HG03439 (cell line): ENCODE measurements at regions not wholly inside any gene's neighbourhood (a gene's known extent, or its start where the extent isn't known, plus 50 kb on each side); places are given as distances from the start of the nearest gene placed in this dataset.
"Not testable (repeated sequence)": the region's sequence is repeated elsewhere in the genome, so short reads cannot be mapped to it uniquely, and the experiment has no call there.

ENCODE experiments used
- ATAC-seq: cut with Tn5 transposase; IDR thresholded peaks from one replicate; pipeline ENCODE4 v1.9.1; 2021; ENCODE audit warnings: mild to moderate bottlenecking, moderate library complexity; ENCODE audit not compliant: unreplicated experiment

DNA sequence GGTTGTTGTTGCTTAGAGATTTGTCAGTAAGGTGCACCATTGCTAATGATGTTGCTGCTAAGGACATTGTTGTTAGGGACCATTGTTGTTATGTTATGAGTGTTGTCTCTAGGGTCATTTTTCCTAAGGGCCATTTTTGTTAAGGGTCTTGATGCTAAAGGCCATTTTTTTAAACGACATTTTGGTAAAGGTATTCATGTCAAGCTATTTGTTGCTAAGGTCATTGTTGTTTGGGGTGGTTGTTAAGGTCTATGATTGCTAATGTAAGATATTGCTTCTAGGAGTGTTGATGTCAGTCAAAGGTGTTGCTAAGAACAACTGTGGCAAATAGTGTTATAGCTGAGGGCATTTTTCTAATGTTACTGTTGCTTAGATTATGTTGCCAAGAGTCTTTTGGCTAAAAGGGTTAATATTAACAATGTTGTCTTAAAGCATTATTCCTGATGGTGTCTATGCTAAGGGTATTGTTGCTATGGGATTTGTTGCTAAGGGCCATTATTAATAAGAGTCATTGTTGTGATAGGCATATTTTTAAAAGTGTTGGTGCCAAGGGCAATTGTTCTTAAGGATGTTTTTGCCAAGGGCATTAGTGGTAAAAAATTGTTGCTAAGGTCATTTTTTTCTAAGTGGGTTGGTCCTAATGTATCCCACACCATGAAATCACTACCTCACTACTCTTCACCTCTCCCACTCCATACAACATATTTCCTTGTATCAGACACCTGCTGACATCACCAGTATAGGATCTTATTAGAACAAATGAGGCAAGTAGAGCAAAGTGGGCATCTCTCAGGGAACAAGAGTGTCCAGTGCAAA is 56.2 kb downstream of the SPATA31A6 start:
- ATAC-seq = not testable (repeated sequence)

DNA sequence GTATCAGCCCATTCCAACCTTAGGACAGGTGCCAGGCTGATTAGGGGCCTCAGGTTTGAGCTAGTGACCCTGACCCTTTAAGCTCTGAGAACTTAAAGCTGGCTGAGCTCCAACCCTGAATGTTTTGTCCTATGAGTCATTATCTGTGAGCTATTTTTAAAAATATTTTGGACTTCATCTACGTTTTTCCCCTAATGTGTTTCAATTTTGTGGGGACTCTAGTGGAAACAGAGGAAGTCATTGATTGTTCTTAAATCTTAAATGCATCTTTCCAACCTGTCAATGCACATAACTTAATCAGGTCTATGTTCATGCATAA is 56.8 kb downstream of the SPATA31A6 start:
- ATAC-seq = not testable (repeated sequence)

DNA sequence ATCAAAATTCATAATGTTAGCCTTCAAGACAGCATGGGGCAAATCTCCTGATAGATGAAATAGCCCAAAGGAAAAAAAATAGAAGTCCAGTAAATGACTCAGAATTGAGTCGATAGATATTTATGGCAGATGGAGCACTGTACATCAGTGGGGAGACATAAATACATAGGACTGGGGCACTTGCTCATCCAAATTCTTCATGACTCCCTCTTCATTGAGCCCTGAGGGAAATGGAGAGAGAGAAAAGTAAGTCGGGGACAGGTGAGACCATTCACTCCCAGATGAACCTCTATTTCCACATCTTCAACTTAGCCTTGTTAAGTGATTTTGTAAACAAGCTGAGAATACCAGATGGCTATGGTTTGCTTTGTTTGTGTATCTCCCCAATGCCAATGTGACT is 59.8 kb downstream of the SPATA31A6 start:
- not testable (repeated sequence) for ATAC-seq

DNA sequence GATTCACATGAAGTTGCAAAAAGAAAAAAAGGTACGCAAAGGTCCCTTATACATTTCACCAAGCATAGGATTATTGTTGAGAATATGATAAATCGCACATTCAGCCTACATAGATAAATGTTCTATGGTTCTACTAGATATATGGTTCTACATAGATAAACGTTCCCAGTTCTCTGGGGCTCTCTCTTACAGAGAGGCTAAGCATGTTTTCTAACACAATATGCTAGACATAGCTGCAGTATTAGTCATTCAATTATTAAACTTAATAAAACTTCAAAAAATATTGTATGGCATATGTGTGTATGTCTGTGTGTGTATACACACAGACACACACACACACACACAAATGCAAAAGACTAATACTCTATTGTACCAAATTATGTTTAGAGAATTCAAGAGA is 60.4 kb downstream of the SPATA31A6 start:
- not testable (repeated sequence) for ATAC-seq

DNA sequence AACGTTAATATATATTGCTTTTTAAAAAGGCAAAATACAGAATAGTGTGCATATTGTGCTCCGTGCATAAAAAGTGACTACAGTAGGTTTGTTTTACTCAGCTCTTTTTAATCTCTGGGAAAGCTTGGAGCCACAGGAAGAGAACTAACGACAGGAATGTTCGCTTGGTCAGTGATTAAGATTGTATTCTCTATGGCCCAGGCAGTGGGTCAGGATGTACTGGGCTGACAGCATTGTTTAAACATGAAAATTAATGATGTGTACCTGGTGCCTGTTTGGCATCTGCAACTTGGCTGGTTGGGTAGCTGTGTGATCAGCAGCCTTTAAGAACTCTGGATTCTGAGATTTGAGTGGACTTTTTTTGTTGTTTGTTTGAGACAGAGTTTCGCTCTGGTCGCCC is 85.3 kb downstream of the SPATA31A6 start:
- ATAC-seq = not testable (repeated sequence)

DNA sequence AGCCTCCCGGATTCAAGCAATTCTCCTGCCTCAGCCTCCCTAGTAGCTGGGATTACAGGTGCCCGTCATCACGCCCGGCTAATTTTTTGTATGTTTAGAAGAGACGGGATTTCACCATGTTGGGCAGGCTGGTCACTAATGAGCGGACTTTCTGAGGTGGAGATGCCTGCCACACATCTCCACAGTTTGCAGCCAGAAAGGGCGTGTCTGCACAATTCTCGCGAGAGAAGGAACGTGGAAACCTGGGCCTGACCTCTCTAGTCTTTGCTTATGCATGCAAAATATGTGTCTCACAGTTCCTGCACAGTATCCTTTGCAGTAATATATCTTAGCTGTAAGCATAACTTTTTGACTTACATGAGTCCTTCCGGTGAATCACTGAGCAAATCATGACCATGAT is 85.7 kb downstream of the SPATA31A6 start:
- ATAC-seq = not testable (repeated sequence)

DNA sequence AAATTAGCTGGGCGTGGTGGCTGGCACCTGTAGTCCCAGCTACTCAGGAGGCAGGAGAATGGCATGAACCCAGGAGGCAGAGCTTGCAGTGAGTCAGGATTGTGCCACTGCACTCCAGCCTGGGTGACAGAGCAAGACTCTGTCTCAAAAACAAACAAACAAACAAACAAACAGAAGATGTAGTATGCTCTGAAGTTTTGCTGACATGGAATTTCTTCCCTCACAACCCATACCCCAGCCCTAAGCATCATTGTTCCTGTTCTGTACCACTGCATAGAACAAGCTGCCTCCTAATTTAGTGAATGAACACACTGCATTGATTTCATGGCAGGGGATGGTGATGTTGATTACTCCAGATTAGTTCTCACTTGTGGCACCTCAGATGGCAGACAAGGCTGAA is 89.7 kb downstream of the SPATA31A6 start:
- ATAC-seq = not testable (repeated sequence)

DNA sequence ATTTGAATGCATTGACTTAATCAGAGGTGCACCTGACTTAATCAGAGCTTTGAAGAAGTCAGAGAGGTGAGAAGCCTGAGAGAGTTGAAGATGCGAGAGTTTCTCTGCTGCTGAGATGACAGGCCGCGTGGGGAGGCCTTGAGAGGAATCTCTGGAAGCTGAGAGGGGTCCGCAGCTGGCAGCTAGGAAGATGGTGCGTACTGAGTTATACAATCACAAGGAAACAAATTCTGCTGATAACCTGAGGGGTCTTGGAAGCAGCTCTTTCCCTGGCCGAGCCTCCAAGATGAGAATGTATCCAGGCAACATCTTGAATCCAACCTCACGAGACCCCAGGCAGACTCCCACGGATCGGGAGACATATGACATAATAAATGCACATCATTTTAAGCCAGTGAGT is 91.7 kb downstream of the SPATA31A6 start:
- ATAC-seq = no peak

DNA sequence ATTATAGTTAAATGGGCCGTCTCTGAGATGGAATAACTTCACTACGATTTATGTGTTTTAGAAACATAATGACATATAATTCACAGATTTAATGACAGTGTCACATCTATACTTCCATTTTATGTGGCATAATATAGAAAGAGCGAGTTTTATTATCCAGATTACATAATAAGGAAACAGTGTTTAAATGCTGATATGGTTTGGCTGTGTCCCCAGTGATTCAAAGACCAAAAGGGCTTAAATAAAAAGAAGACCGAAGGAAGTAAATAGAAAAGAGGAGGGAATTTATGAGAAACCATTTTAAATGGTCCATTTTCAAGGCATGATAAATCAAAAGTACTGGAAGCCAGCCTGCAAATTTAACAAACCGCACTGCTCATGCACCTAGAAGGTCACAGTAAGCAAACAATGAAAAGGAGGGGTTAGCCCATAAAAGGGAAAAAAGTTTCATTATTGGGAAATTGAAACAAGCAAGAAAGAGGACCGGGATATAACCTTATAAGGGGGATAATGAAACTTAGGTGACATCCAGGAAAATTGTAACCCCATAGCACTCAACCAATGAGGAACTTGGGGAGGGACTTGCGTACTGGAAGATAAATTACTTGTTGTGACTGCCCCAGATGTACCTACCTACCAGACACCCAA is 99.2 kb downstream of the SPATA31A6 start:
- not testable (repeated sequence) for ATAC-seq

DNA sequence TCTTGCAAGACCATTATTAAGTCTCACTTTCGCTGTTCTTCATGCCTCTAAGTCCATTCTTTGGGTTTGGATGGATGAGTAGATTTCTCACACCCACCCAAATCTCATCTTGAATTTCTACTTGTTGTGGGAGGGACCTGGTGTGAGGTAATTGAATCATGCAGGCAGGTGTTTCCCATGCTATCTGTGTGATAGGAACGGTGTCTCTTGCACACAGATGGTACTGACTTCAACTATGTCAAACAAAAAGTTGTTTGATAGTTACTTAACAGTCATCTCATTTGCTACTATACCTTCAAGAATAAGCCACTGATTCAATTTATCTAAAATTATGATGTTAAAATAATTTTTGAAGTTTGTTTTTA is 99.7 kb downstream of the SPATA31A6 start:
- ATAC-seq = not testable (repeated sequence)

DNA sequence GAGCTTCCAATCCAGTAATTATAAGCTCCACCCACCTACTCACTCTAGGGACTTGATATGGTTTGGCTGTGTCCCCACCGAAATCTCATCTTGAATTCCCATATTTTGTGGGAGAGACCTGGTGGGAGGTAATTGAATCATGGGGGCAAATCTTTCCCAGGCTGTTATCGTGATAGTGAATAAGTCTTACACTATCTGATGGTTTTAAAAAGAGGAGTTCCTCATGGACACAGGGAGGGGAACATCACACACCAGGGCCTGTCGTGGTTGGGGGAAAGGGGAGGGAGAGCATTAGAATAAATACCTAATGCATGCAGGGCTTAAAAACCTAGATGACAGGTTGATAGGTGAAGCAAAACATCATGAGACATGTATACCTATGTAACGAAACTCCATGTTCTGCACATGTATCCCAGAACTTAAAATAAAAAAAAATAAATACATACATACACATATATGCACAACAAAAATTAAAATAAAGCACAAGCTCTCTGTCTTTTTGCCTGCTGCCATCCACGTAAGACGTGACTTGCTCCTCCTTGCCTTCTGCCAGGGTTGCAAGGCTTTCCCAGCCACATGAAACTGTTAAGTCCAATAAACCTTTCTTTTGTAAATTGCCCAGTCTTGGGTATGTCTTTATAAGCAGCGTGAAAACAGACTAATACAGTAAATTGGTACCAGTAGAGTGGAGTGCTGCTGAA is 102.8 kb downstream of the SPATA31A6 start:
- ATAC-seq = not testable (repeated sequence)

DNA sequence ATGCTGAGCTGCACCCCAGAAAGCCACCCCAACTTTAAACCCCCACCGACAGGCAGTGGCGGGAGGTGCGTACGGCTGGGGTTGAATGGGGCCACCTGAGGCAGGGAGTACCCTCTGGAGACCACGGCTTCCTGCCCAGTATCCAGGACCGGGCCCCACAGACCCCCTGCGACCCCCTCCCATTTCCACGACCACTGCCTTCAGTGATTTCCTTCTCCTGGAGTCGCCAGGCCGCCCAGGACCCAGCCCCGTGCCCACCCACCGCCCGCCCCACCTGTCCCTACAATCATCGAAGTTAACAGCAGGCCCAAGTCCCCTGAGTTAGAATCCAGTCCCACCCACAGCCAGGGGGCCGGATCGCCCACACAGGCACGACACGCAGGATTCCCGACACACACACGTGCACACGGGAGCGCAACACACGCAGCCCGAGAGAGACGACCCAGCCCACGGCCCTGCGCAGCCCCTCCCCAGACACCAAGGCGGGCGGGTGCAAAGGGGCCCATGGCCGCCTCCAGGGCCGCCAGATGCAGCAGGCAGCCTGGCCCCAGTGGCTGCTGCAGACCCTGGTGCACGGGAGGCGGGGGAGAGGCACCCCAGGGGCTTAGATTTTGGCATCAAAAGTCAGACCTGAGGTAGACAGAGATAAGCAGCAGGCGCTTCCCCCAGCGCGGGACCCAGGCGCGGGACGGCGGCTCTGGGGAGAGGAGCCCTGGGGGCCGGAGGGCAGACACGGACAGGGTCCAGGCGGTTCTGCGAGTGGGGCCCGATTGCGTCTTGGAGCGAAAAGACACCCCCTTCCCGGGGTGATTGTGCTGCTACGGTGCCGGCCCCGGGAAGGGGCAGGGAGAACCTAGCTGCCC is 104.8 kb downstream of the SPATA31A6 start:
- ATAC-seq = not testable (repeated sequence)

DNA sequence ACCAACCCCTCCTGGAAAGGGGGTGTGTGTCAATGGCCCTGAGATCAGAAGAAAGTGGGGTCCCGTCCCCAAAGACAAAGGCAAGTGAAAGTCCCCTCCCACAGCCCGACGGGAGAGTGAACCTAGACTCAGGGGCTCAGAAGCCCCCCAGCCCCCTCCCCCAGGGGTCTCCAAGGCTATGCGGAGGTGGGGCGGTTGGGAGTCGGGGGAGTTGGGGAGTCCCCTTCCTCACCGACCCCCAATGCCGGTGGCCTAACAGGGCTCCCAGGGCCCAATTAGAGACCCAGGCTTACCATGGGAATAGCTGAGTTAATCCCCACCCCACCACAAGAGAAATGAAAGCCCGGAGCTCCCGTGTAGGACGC is 105.4 kb downstream of the SPATA31A6 start:
- not testable (repeated sequence) for ATAC-seq

DNA sequence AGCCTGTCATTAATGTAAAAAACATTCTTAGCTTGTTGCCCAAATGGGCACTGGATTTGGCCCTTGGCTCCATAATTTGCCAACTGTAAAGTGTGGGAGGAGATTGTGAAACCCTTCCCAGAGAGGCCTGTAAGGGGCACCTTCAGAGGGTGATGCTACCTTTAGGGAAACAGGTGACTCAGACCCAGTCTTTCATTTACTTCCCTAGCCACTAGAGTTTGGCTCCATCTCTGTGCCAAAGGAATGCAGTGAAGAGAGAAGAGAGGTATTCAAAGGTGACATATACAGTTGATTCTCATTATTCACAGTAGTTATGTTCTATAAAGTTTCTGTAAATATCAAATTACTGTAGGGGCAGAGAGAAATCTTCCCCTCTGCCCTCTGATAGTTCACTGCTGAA is 116.7 kb downstream of the SPATA31A6 start:
- ATAC-seq = not testable (repeated sequence)

DNA sequence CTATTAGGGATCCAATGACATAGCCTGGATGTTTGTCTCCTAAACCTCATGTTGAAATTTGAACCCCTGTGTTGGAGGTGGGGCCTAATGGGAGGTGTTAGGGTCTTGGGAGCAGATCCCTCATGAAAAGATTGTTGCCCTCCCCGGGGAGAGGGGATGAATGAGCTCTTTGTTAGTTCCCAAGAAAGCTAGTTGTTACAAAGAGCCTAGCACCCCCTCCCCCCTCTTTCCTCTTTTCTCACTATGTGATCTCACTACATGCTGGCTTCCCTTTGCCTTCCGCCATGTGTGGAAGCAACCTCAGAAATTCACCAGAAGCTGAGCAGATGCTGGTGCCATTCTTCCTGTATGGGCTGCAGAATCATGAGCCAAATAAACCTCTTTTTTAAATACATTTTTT is 123.2 kb downstream of the SPATA31A6 start:
- not testable (repeated sequence) for ATAC-seq

DNA sequence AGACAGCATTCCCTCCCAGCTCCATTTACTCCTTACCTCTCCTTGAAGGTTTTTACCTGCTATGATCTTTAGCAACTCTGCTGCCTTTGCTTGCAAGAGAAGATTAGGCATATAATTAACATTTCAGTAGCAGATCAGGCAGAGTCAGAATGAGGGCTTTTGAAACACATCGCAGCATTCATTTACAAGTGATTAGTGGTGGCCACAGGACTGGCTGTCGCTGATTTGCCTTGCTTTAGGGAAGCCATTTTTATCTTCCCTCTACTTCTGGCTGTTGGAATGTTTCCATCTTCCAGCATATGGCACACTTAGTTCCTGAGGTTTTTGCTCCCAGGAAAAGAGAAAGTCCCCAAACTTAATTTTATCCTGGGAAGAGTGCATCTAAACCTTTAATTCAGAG is 124.0 kb downstream of the SPATA31A6 start:
- not testable (repeated sequence) for ATAC-seq

DNA sequence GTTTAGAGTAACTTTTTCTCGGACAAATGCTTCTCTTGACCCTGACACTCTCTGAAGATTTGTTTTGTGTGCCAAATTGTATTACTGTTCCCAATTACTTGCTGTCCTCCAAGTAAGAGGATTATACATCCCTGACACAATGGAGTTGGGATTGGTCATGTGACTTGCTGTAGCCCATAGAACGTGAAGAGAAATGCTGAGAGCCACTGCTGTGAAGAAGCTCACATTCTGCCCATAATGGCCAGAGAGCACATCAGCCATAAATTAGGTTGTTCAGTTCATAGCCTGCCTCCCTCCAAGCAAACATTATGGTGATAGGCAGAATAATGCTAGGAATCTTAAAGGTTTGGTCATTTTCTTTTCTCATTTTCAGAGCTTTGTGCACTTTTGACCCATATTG is 127.5 kb downstream of the SPATA31A6 start:
- ATAC-seq = not testable (repeated sequence)

DNA sequence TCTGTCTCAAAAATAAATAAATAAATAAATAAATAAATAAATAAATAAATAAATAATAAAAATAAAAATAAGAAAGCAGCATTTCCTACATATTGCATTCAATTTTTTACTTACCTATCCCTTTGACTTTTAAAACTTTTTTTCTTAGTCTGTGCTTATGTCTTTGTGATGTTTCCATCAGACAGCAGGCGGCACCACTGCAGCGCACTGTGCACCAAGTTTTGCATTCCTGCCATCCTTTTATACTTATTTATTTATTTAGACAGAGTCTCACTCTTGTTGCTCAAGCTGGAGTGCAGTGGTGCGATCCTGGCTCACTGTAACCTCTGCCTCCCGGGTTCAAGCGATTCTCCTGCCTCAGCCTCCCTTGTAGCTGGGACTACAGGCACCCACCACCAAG is 132.6 kb downstream of the SPATA31A6 start:
- not testable (repeated sequence) for ATAC-seq

DNA sequence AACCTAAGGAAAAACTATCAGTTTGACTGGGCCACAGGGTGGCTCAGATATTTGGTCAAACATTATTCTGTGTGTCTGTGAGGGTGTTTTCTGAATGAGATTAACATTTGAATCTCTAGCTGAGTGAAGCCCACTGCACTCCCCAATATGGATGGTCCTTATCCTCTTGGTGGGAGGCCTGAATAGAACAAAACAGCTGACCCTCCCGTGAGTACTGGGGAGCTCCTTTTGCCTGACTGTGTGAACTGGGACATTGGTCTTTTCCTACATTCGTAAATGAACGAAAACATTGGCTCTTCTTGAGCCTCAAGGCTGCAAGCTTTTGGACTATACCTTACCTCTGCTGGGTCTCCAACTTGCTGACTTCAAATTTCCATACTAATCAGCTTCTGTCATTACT is 134.2 kb downstream of the SPATA31A6 start:
- ATAC-seq = not testable (repeated sequence)

DNA sequence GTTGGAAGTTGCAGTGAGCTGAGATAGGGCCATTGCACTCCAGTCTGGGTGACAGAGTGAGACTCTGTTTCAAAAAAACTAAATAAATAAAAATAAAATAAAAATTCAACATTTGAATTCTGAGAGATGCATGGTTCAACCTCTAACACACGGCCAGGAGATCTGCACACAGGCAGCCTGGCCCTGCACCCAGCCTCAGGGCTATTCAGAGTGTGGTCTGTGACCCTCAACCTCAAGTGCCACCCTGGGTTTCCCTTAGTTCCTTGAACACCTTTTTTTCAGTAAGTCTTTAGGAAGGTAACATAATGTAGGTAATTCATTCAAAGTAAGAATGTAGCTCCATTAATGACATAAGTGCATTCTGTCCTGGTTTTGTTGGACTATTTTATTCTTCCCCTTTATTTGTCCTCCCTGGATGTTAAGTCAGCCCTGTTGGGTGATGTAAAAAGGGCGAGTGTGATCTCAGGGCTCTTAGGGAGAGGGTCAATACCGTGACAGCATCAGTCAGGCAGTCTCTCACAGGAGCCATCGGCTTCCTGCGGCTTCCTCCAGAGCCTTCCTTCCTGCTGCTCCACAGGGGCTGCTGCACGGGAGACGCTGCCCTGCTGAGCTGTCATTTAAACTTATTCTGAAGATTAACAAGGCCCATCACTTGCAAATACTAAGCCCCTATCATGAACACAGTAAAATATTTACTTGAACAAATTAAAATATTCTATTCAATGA is 139.8 kb downstream of the SPATA31A6 start:
- not testable (repeated sequence) for ATAC-seq
